K562 (cell line): ENCODE measurements at regions not wholly inside any gene's neighbourhood (a gene's known extent, or its start where the extent isn't known, plus 50 kb on each side); places are given as distances from the start of the nearest gene placed in this dataset.

Source experiments
- ARID1B ChIP-seq: fragments of 450-650 bp; IDR thresholded peaks from 2 replicates; pipeline ENCODE4 v1.6.1; 2016; ENCODE audit warnings: antibody characterized with exemption, mild to moderate bottlenecking, inconsistent platforms
- BRD4 ChIP-seq: fragments of 200-600 bp; sonication (generic); IDR thresholded peaks from 2 replicates; pipeline ENCODE4 v1.6.1; 2017; ENCODE audit warnings: inconsistent platforms
- BRF1 ChIP-seq: IDR thresholded peaks from 3 replicates; pipeline ENCODE4 v1.6.1; 2011; ENCODE audit warnings: borderline replicate concordance, mild to moderate bottlenecking; ENCODE audit not compliant: insufficient read length; ENCODE audit errors: extremely low read depth
- C11orf30 ChIP-seq: fragments of 450-650 bp; IDR thresholded peaks from 2 replicates; pipeline ENCODE4 v1.6.1; 2016; ENCODE audit warnings: low read depth, mild to moderate bottlenecking
- CLOCK ChIP-seq: fragments of 250-450 bp; sonication (Bioruptor Pico); IDR thresholded peaks from 2 replicates; pipeline ENCODE4 v1.4.0; 2020; ENCODE audit warnings: mild to moderate bottlenecking, moderate library complexity, borderline replicate concordance
- GABPB2 ChIP-seq: fragments of 250-450 bp; sonication (Bioruptor Pico); conservative IDR thresholded peaks from 2 replicates; pipeline ENCODE4 v1.5.1; 2021; ENCODE audit warnings: mild to moderate bottlenecking
- HINFP ChIP-seq: fragments of 450-650 bp; conservative IDR thresholded peaks from 2 replicates; pipeline ENCODE4 v1.6.1; 2016; ENCODE audit warnings: missing genetic modification characterization, low read depth, mild to moderate bottlenecking, control low read depth, missing compliant biosample characterization
- TARDBP ChIP-seq: fragments of 450-650 bp; IDR thresholded peaks from 2 replicates; pipeline ENCODE4 v1.6.1; 2016
- TCF7L2 ChIP-seq: fragments of 150-350 bp; IDR thresholded peaks from 2 replicates; pipeline ENCODE4 v1.6.1; 2016; ENCODE audit warnings: low read depth, mild to moderate bottlenecking, low read length, moderate library complexity
- TF ChIP-seq, protein P1 (sequence below): sonication (generic); formaldehyde crosslinking; IDR thresholded peaks from 2 replicates; pipeline ENCODE4 v1.8.1; 2023; ENCODE audit warnings: mild to moderate bottlenecking, missing genetic modification reagents
- TF ChIP-seq, protein P2 (sequence below): fragments of 450-650 bp; IDR thresholded peaks from 2 replicates; pipeline ENCODE4 v1.7.0; 2016; ENCODE audit warnings: borderline replicate concordance

DNA sequence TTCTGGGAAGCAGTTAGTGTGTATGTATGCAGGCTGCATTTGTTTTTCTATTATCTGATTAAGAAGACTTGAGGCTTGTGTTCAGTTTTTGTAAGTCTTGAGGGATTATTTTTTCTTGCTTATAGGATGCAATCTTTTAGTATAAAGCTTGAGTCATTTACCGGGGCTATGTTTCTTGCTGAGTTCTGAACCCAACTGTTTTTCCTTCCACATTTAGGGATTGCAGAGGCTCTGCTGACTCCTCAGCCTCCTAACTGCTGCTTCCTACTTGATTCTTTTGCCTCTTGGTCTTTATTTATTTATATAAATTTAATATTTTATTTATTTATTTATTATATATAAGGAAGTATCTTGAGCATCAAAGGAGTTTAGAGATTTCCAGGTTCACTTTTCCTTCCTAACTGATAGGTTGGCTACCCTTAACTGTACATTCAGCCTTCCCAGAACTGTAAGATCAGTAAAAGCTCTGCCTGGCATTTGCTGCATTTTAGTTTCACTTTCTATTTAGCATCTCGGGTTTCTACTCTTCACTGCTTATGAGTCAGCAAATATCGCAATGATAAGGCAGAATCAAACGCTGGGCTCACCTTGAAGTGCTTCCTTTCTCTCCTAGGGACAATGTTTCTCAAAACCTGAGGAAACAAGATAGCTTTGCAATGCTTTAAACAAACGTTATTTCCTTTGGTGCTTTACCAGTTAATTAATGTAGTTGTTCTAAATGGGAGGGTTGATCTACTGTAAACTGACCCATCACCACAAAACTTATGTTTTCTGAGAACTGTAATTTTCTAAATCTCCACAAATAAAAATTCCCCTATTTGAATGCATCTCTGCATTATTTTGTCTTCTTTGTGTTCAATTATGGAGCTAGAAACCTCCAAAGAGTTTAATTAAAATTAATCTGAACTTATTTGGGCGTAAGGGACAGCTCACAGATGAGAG is 1183.7 kb upstream of the TMEM132C start (continued):
- TF ChIP-seq CLOCK (CRISPR knock-in tag) = no peak
- no peak for TF ChIP-seq TCF7L2
- TF ChIP-seq BRD4 = 0 out of 2 replicates have a peak, but pooled peaks have one; percentile 30
- TF ChIP-seq C11orf30 = peak; percentile 99
- TF ChIP-seq BRF1 = no peak
- TF ChIP-seq, protein P1, sequence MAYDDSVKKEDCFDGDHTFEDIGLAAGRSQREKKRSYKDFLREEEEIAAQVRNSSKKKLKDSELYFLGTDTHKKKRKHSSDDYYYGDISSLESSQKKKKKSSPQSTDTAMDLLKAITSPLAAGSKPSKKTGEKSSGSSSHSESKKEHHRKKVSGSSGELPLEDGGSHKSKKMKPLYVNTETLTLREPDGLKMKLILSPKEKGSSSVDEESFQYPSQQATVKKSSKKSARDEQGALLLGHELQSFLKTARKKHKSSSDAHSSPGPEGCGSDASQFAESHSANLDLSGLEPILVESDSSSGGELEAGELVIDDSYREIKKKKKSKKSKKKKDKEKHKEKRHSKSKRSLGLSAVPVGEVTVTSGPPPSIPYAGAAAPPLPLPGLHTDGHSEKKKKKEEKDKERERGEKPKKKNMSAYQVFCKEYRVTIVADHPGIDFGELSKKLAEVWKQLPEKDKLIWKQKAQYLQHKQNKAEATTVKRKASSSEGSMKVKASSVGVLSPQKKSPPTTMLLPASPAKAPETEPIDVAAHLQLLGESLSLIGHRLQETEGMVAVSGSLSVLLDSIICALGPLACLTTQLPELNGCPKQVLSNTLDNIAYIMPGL (CRISPR knock-in tag) = no peak
- TF ChIP-seq TARDBP = no peak
- TF ChIP-seq GABPB2 (CRISPR knock-in tag) = no peak
- TF ChIP-seq ARID1B = peak; percentile 73
- TF ChIP-seq HINFP (tag) = no peak
- TF ChIP-seq, protein P2, sequence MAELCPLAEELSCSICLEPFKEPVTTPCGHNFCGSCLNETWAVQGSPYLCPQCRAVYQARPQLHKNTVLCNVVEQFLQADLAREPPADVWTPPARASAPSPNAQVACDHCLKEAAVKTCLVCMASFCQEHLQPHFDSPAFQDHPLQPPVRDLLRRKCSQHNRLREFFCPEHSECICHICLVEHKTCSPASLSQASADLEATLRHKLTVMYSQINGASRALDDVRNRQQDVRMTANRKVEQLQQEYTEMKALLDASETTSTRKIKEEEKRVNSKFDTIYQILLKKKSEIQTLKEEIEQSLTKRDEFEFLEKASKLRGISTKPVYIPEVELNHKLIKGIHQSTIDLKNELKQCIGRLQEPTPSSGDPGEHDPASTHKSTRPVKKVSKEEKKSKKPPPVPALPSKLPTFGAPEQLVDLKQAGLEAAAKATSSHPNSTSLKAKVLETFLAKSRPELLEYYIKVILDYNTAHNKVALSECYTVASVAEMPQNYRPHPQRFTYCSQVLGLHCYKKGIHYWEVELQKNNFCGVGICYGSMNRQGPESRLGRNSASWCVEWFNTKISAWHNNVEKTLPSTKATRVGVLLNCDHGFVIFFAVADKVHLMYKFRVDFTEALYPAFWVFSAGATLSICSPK = no peak
- TF ChIP-seq, all 486 proteins: peak for 42
